GM21360 (cell line): ENCODE measurements at regions not wholly inside any gene's neighbourhood (a gene's known extent, or its start where the extent isn't known, plus 50 kb on each side); places are given as distances from the start of the nearest gene placed in this dataset.
"Not testable (repeated sequence)": the region's sequence is repeated elsewhere in the genome, so short reads cannot be mapped to it uniquely, and the experiment has no call there.

Experiments
- ATAC-seq: cut with Tn5 transposase; IDR thresholded peaks from one replicate; pipeline ENCODE4 v1.9.1; 2021; ENCODE audit warnings: mild to moderate bottlenecking, moderate library complexity; ENCODE audit not compliant: unreplicated experiment

GRCh38 chr12:47353508-47353907 lies 273.7 kb upstream of the AMIGO2 start:
- no peak for ATAC-seq

DNA sequence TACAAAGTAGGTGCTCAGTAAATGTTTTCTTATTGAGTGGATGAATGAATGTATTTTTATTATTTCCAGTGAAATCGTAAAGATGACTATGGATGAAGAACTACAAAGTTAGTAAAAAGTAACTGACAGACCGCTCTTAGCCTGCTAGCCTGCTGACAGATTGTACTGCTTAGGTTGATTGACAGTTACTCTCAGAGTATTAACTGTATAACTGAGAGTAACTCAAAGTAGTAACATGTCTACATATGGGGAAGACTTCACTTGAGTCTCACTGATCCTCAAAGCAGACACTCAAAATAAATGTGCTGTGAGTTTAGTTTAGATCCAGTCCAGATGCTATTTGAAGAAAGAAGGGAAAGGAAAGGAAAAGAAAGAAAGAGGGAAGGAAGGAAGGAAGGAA lies 272.3 kb upstream of the AMIGO2 start:
- ATAC-seq = no peak

DNA sequence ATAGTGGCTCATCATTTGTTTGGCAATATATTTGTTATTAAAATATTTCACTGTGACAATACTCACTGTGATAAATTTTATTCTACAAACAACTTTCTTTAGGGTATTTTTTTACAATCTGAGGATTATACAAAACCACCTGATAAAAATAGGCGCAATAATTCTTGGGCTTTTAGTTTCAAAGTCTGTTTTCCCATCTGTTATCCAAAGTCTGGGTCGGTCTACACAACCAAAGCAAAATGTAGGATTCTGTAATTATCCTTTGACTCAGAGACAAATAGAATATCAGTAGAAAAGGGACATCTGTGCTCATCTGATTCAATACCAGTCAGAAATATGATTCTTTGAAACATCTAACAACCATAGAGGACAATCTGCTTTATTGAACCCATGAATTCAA lies 271.8 kb upstream of the AMIGO2 start:
- no peak for ATAC-seq

- no peak for ATAC-seq
Measured at GRCh38 chr12:47350062-47350408, 270.3 kb upstream of the AMIGO2 start.

- no peak for ATAC-seq
Measured at GRCh38 chr12:47349137-47350061, 269.6 kb upstream of the AMIGO2 start.

DNA sequence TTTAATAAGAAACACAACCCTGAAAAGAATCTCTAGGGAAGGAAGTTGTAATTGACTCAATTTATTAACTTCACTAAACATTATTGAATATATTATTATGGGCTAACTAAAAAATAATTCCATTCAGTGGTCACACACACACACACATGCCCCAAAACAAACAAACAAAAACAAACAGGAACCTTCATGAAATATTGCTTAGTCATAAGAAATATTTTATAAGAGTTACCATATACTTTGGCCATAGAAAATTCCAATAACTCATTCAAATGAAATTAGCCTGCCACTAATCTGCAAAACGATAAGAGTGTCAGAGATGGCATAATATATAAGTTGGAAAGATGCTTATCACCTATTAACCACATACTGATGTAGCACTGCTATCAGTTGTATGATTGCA lies 268.4 kb upstream of the AMIGO2 start:
- ATAC-seq = no peak

GRCh38 chr12:47346251-47347019 lies 266.7 kb upstream of the AMIGO2 start:
- no peak for ATAC-seq

GRCh38 chr12:47343684-47344567 lies 264.2 kb upstream of the AMIGO2 start:
- no peak for ATAC-seq

- no peak for ATAC-seq
Measured at GRCh38 chr12:47340411-47341015, 260.8 kb upstream of the AMIGO2 start.

DNA sequence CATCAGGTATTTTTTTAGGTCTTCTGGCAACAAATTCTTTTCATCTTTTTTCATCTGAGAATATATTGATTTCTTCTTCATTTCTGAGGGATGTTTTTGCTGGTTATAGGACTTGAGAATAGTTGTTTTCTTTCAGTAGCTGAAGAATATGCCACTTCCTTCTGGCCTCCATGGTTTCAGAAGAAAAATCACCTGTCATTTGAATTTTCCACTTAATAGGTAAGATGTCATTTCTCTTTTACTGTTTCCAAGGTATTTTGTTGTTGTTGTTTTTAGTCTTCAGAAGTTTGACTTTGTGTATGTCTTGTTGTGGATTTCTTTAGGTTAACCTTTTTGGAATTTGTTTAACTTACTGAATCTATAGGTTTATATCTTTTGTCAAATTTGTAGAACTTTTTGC lies 257.8 kb upstream of the AMIGO2 start:
- ATAC-seq = no peak

- ATAC-seq = not testable (repeated sequence)
Measured at GRCh38 chr12:47333271-47333858, 253.6 kb upstream of the AMIGO2 start.

DNA sequence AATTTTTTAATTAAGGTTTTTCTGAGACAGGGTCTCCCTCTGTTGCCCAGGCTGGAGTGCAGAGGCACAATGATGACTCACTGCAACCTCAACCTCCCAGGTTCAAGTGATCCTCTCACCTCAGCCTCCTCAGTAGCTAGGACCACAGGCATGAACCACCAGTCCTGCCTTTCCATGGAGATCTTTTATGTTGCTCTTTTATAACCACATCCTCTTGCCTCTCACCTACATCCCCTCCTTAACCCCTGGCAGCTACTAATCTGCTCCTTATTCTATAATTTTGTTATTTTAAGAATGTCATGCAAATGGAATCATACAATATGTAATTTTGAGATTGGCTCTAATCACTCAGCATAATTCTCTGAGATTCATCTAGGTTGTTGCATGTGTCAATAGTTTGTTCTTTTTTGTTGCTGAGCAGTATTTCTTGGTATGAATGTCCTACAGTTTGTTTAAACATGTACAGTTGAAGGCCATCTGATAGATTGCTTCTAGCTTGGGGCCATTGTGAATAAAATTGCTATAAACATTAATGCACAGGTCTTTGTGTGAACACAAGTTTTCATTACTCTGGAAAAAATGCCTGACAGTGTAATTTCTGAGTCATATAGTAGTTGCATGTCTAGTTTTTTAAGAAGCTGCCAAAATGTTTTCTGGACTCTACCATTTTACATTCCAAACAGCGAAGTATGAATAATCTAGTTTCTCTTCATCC lies 249.2 kb upstream of the AMIGO2 start:
- ATAC-seq = no peak

DNA sequence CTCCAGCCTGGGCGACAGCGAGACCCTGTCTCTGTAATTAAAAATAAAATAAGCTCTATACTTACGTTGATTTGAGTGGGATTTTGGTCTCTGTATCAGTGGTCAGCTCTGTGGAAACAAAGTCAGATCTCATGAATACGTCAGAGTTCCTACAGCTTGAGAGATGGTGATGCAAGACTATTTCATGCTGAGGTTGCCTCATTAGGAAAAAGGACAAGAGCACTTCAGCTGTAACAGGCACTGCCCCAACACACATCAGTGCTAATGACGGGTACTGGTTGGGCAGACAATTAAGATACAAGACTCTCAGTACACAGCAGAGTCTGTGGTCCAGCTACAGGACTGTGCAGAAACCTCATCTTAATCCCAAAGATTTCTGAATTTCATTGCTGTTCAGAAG lies 246.4 kb upstream of the AMIGO2 start:
- no peak for ATAC-seq

GRCh38 chr12:47323802-47324201 lies 244.0 kb upstream of the AMIGO2 start:
- ATAC-seq = no peak

DNA sequence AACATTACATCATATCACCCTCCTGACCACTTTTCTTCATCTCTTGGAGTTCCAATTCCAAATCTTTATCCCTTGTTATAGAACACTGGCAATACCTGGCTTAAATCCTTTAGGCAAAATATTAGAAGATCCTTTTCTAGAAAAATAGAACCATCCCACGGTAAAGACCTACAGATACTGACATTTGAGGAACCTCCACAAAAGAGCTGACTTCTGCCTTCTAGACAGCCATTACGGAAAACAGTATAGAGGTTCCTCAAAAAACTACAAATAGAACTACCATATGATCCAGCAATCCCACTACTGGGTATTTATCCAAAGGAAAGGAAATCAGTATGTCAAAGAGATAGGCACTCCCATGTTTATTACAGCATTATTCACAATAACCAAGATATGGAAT lies 241.7 kb upstream of the AMIGO2 start:
- no peak for ATAC-seq

DNA sequence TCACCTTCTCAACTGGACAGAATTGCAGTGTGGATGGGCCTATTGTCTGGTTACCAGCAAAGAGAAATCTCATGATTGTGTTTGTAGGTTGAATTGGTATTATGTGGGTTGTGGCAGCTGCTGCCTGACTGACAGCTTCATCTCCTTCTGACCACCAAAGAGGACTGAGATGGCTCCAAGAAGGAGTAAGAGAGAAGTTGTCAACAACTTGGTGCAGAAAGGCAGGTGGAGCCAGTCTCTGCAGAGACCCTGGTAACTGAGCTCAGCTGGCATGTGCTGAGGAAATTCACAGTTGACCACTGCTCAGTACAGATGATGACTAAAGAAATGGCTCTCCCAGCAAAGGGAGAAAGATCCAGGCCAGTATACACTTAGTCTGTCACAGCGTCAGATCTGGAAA lies 240.0 kb upstream of the AMIGO2 start:
- no peak for ATAC-seq

DNA sequence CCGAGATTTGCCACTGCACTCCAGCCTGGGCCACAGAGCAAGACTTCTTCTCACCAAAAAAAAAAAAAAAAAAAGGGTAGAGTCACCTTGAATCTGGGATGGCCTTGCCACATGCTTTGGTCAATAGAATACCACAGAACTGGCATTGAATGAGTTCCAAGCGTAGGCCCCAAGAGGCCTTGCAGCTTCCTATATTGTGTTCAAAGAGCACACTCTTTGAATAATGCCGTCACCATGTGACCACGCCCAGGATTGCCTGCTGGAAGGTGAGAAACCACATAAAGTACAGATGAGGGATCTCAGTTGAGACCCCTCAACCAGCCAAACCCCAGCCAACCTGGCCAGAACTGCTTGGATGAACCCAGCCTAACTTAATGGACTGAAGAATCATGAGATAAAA lies 239.2 kb upstream of the AMIGO2 start:
- ATAC-seq = no peak

DNA sequence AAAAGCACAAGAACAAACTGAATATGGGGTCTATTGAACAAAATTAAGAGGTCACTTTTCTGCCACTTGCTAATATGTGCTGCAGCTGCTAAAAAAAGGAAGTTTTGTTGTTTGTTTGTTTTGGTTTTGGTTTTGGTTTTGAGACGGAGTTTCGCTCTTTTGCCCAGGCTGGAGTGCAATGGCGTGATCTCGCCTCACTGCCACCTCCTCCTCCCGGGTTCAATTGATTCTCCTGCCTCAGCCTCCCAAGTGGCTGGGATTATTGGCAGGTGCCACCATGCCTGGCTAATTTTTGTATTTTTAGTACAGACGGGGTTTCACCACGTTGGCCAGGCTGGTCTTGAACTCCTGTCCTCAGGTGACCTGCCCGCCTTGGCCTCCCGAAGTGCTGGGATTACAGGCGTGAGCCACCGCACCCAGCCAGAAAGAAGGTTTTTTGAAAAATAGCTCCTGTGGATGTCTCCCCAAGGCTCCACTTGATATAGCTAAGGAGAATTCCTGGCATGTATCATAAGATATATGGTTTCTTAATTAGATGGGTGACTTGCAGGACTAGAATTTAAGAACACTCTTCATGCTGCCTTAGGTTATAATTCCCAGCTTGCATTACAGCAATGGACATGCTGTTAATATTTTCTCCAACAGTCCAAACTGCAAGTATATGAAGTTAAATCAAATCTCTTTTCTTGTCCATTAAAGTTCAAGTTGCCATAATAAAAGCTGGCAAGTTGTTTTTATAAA lies 237.6 kb upstream of the AMIGO2 start:
- no peak for ATAC-seq

DNA sequence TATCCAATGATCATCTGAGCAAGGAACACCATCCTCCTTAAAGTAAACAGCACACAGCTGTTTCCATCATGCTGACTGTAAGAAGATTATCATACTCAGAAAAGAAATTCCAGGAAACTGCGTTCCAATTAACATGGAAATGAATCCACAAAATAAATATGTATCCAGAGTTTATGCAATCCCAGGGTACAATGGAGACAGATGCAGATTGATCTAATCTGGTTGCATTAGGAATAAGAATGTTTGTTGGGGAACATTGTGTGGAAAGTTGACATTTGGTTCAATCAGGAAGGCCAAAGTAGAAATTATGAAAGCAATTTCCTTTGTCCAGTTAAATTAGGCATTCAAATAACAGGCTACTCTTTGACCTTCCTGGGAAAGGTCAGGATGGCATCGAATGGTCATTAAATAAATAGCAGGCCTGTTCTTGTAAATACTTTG lies 236.9 kb upstream of the AMIGO2 start:
- no peak for ATAC-seq
